ENCODE measurements at regions not wholly inside any gene's neighbourhood (a gene's known extent, or its start where the extent isn't known, plus 50 kb on each side); places are given as distances from the start of the nearest gene placed in this dataset.
"Not testable (repeated sequence)": the region's sequence is repeated elsewhere in the genome, so short reads cannot be mapped to it uniquely, and the experiment has no call there.

- H3K9me3 ChIP-seq (ENCODE audit: control insufficient read depth in 1 of 2, insufficient read depth in 1 of 2, low read depth in 1 of 2, low read length in 2 of 2); H3K9ac ChIP-seq (ENCODE audit: low read length); H2AFZ ChIP-seq (ENCODE audit: low read depth, low read length, poor library complexity, severe bottlenecking); H3K27ac ChIP-seq (ENCODE audit: low read depth, low read length); H3K27me3 ChIP-seq (ENCODE audit: insufficient read depth, low read length); H3K9me2 ChIP-seq (ENCODE audit: insufficient read depth); H4K20me1 ChIP-seq (ENCODE audit: insufficient read depth); RAD21 ChIA-PET (ENCODE audit: low non-redundant PET in 1 of 2, low total read pairs in 2 of 2, uncharacterized antibody in 2 of 2, unreplicated experiment in 2 of 2); BruUV-seq (replicated peaks); DNase-seq (ENCODE audit: low read depth, low spot score); H3K4me2 ChIP-seq (ENCODE audit: low read length); CTCF ChIA-PET; H3K4me3 ChIP-seq (replicated peaks in 1 of 2; ENCODE audit: low read depth in 1 of 2, low read length in 2 of 2); H3K79me2 ChIP-seq (ENCODE audit: insufficient read depth, low read length); H3K36me3 ChIP-seq (ENCODE audit: control insufficient read depth in 1 of 2, insufficient read depth in 2 of 2, low read length in 2 of 2); ATAC-seq; POLR2A ChIA-PET; intact Hi-C loops (cut with micrococcal nuclease); H3K4me1 ChIP-seq (ENCODE audit: control insufficient read depth in 1 of 2, insufficient read depth in 2 of 2, low read length in 2 of 2): not testable (repeated sequence)
Measured at GRCh38 chr2:95663471-95664441, 72.0 kb downstream of the TRIM43 start.

GRCh38 chr2:95666636-95667035 is 74.8 kb downstream of the TRIM43 start:
- H3K4me1 ChIP-seq (ENCODE audit: control insufficient read depth in 1 of 2, insufficient read depth in 2 of 2, low read length in 2 of 2); BruUV-seq (replicated peaks); H4K20me1 ChIP-seq (ENCODE audit: insufficient read depth); H3K9me2 ChIP-seq (ENCODE audit: insufficient read depth); intact Hi-C loops (cut with micrococcal nuclease); H2AFZ ChIP-seq (ENCODE audit: low read depth, low read length, poor library complexity, severe bottlenecking); H3K4me3 ChIP-seq (replicated peaks in 1 of 2; ENCODE audit: low read depth in 1 of 2, low read length in 2 of 2); H3K9me3 ChIP-seq (ENCODE audit: control insufficient read depth in 1 of 2, insufficient read depth in 1 of 2, low read depth in 1 of 2, low read length in 2 of 2); POLR2A ChIA-PET; RAD21 ChIA-PET (ENCODE audit: low non-redundant PET in 1 of 2, low total read pairs in 2 of 2, uncharacterized antibody in 2 of 2, unreplicated experiment in 2 of 2); H3K27me3 ChIP-seq (ENCODE audit: insufficient read depth, low read length); CTCF ChIA-PET; H3K27ac ChIP-seq (ENCODE audit: low read depth, low read length); H3K79me2 ChIP-seq (ENCODE audit: insufficient read depth, low read length); H3K36me3 ChIP-seq (ENCODE audit: control insufficient read depth in 1 of 2, insufficient read depth in 2 of 2, low read length in 2 of 2); H3K9ac ChIP-seq (ENCODE audit: low read length); DNase-seq (ENCODE audit: low read depth, low spot score); H3K4me2 ChIP-seq (ENCODE audit: low read length): not testable (repeated sequence)
- ATAC-seq = peak; percentile 59; the same call in 1 of the 2 replicates

- intact Hi-C loops (cut with micrococcal nuclease) = no loop called here
- Histone ChIP-seq H3K79me2 (ENCODE audit: insufficient read depth, low read length) (no peaks in the 10 kb centered on the region), H2AFZ (ENCODE audit: low read depth, low read length, poor library complexity, severe bottlenecking) (no peak overlapping the region), H4K20me1 (ENCODE audit: insufficient read depth) (no peaks in the 10 kb centered on the region), H3K27ac (ENCODE audit: low read depth, low read length) (no peak overlapping the region), H3K27me3 (ENCODE audit: insufficient read depth, low read length) (no peaks in the 10 kb centered on the region), H3K4me3 (replicated peaks in 1 of 2; ENCODE audit: low read depth in 1 of 2, low read length in 2 of 2) (no peak overlapping the region), H3K9me3 (ENCODE audit: control insufficient read depth in 1 of 2, insufficient read depth in 1 of 2, low read depth in 1 of 2, low read length in 2 of 2) (no peaks in the 10 kb centered on the region), H3K4me1 (ENCODE audit: control insufficient read depth in 1 of 2, insufficient read depth in 2 of 2, low read length in 2 of 2) (no peaks in the 10 kb centered on the region), H3K9ac (ENCODE audit: low read length) (no peak overlapping the region), H3K4me2 (ENCODE audit: low read length) (no peak overlapping the region), H3K36me3 (ENCODE audit: control insufficient read depth in 1 of 2, insufficient read depth in 2 of 2, low read length in 2 of 2) (no peaks in the 10 kb centered on the region), H3K9me2 (ENCODE audit: insufficient read depth) (no peaks in the 10 kb centered on the region)
- ATAC-seq (no peak), DNase-seq (ENCODE audit: low read depth, low spot score) (no peak)
- POLR2A ChIA-PET = no interaction called here
- CTCF ChIA-PET = no interaction called here
- no TSS peak for BruUV-seq (replicated peaks)
- RAD21 ChIA-PET (ENCODE audit: low non-redundant PET in 1 of 2, low total read pairs in 2 of 2, uncharacterized antibody in 2 of 2, unreplicated experiment in 2 of 2) = no interaction called here
- TF ChIP-seq FOSL1 (IDR thresholded peaks at IDR 0.05; ENCODE audit: low read depth) (no peak), SIN3A (IDR thresholded peaks at IDR 0.05; ENCODE audit: low read depth) (no peak), ZBTB33 (IDR thresholded peaks at IDR 0.05; ENCODE audit: extremely low read depth, insufficient replicate concordance, low read length) (no peak), CEBPB (IDR thresholded peaks at IDR 0.05; ENCODE audit: low read depth) (no peak)
Measured at GRCh38 chr2:95667480-95667879, 75.7 kb downstream of the TRIM43 start.

GRCh38 chr2:95668934-95669333 is 77.1 kb downstream of the TRIM43 start:
- H3K9me3 ChIP-seq (ENCODE audit: control insufficient read depth in 1 of 2, insufficient read depth in 1 of 2, low read depth in 1 of 2, low read length in 2 of 2); H3K4me2 ChIP-seq (ENCODE audit: low read length); ATAC-seq; POLR2A ChIA-PET; H2AFZ ChIP-seq (ENCODE audit: low read depth, low read length, poor library complexity, severe bottlenecking); H4K20me1 ChIP-seq (ENCODE audit: insufficient read depth); H3K4me1 ChIP-seq (ENCODE audit: control insufficient read depth in 1 of 2, insufficient read depth in 2 of 2, low read length in 2 of 2); intact Hi-C loops (cut with micrococcal nuclease); H3K9ac ChIP-seq (ENCODE audit: low read length); H3K27me3 ChIP-seq (ENCODE audit: insufficient read depth, low read length); H3K27ac ChIP-seq (ENCODE audit: low read depth, low read length); CTCF ChIA-PET; BruUV-seq (replicated peaks); H3K9me2 ChIP-seq (ENCODE audit: insufficient read depth); DNase-seq (ENCODE audit: low read depth, low spot score); H3K36me3 ChIP-seq (ENCODE audit: control insufficient read depth in 1 of 2, insufficient read depth in 2 of 2, low read length in 2 of 2); RAD21 ChIA-PET (ENCODE audit: low non-redundant PET in 1 of 2, low total read pairs in 2 of 2, uncharacterized antibody in 2 of 2, unreplicated experiment in 2 of 2); H3K79me2 ChIP-seq (ENCODE audit: insufficient read depth, low read length); H3K4me3 ChIP-seq (replicated peaks in 1 of 2; ENCODE audit: low read depth in 1 of 2, low read length in 2 of 2): not testable (repeated sequence)

All from HCT116 (cell line).